Left ventricle myocardium inferior (tissue), 1 donor: ENCODE measurements at regions not wholly inside any gene's neighbourhood (a gene's known extent, or its start where the extent isn't known, plus 50 kb on each side); places are given as distances from the start of the nearest gene placed in this dataset.
A peak's percentile ranks its signal among the peaks of the same experiment; 100 is the strongest.

Source experiments
- DNase-seq: peaks from one replicate; pipeline ENCODE4 v3.0.0-alpha.2; 2020
- H3K27ac ChIP-seq: fragments of 200-600 bp; replicated peaks from 2 replicates; pipeline ENCODE4 v1.8.0; 2021
- H3K27me3 ChIP-seq: fragments of 200-600 bp; 2 replicates; pipeline ENCODE4 v1.8.0; 2021; ENCODE audit warnings: low read depth
- H3K36me3 ChIP-seq: fragments of 200-600 bp; 2 replicates; pipeline ENCODE4 v1.8.0; 2021
- H3K4me1 ChIP-seq: fragments of 200-600 bp; 2 replicates; pipeline ENCODE4 v1.8.0; 2021
- H3K4me3 ChIP-seq: fragments of 200-600 bp; 2 replicates; pipeline ENCODE4 v1.8.0; 2021; ENCODE audit warnings: mild to moderate bottlenecking, moderate library complexity
- H3K9me3 ChIP-seq: fragments of 200-600 bp; replicated peaks from 2 replicates; pipeline ENCODE4 v1.8.0; 2021
- CTCF ChIP-seq: fragments of 200-600 bp; IDR thresholded peaks from 2 replicates; pipeline ENCODE4 v1.8.0; 2021; ENCODE audit warnings: antibody characterized with exemption, mild to moderate bottlenecking, borderline replicate concordance
- intact Hi-C: fragments of 100-400 bp; cut with micrococcal nuclease; formaldehyde crosslinking; loops from one replicate; pipeline ENCODE4 v1.11.0; 2022
- donor health status: DM: no; HTN: yes; CAD: no; lungs with severe emphysema.

GRCh38 chr13:34152996-34153395 lies 335.0 kb downstream of the RFC3 start:
- Histone ChIP-seq H3K27me3 (no peaks in the 10 kb centered on the region), H3K27ac (no peak overlapping the region), H3K9me3 (no peaks in the 10 kb centered on the region), H3K4me3 (no peak overlapping the region), H3K4me1 (peaks cover 20% of the 10 kb centered on the region), H3K36me3 (no peaks in the 10 kb centered on the region)
- TF ChIP-seq CTCF, result no peak
- no peak for DNase-seq
- intact Hi-C loops, result no loop called here

- Histone ChIP-seq H3K4me3 (no peak overlapping the region), H3K4me1 (peaks cover 20% of the 10 kb centered on the region), H3K9me3 (no peaks in the 10 kb centered on the region), H3K27me3 (no peaks in the 10 kb centered on the region), H3K36me3 (no peaks in the 10 kb centered on the region), H3K27ac (no peak overlapping the region)
- DNase-seq, result no peak
- no peak for TF ChIP-seq CTCF
- intact Hi-C loops, result no loop called here
Measured at GRCh38 chr13:34153428-34154180, 335.7 kb downstream of the RFC3 start.

- intact Hi-C loops, result no loop called here
- no peak for DNase-seq
- no peaks in the 10 kb centered on the region for H3K27me3 ChIP-seq
- TF ChIP-seq CTCF, result no peak
- no peak overlapping the region for H3K27ac ChIP-seq
- no peaks in the 10 kb centered on the region for H3K9me3 ChIP-seq
- H3K4me1 ChIP-seq, result peaks cover 20% of the 10 kb centered on the region
- no peak overlapping the region for H3K4me3 ChIP-seq
- no peaks in the 10 kb centered on the region for H3K36me3 ChIP-seq
Measured at GRCh38 chr13:34155931-34156607, 338.1 kb downstream of the RFC3 start.

- Histone ChIP-seq H3K27ac (no peak overlapping the region), H3K4me3 (no peak overlapping the region), H3K4me1 (peaks cover 26% of the 10 kb centered on the region), H3K9me3 (no peaks in the 10 kb centered on the region), H3K27me3 (no peaks in the 10 kb centered on the region), H3K36me3 (no peaks in the 10 kb centered on the region)
- DNase-seq, result peak; percentile 22
- intact Hi-C loops, result no loop called here
- no peak for TF ChIP-seq CTCF
Measured at GRCh38 chr13:34156841-34157365, 339.0 kb downstream of the RFC3 start.

GRCh38 chr13:34159946-34160345 lies 342.0 kb downstream of the RFC3 start:
- no peak for DNase-seq
- H3K4me3 ChIP-seq, result no peak overlapping the region
- no peaks in the 10 kb centered on the region for H3K9me3 ChIP-seq
- TF ChIP-seq CTCF, result no peak
- H3K27me3 ChIP-seq, result no peaks in the 10 kb centered on the region
- intact Hi-C loops, result no loop called here
- H3K36me3 ChIP-seq, result no peaks in the 10 kb centered on the region
- peaks cover 37% of the 10 kb centered on the region for H3K4me1 ChIP-seq
- H3K27ac ChIP-seq, result no peak overlapping the region
